HG03432 (cell line): ENCODE measurements at regions not wholly inside any gene's neighbourhood (a gene's known extent, or its start where the extent isn't known, plus 50 kb on each side); places are given as distances from the start of the nearest gene placed in this dataset.

Experiments used
- ATAC-seq: cut with Tn5 transposase; IDR thresholded peaks from one replicate; pipeline ENCODE4 v1.9.1; 2021; ENCODE audit warnings: mild to moderate bottlenecking, moderate library complexity; ENCODE audit not compliant: unreplicated experiment

- ATAC-seq = no peak
These were observed 245.0 kb downstream of the ATP23 start for GRCh38 chr12:58186401-58186800.

- ATAC-seq = no peak
These were observed 245.5 kb downstream of the ATP23 start for GRCh38 chr12:58186914-58187313.

GRCh38 chr12:58189030-58189429 lies 247.7 kb downstream of the ATP23 start:
- no peak for ATAC-seq

DNA sequence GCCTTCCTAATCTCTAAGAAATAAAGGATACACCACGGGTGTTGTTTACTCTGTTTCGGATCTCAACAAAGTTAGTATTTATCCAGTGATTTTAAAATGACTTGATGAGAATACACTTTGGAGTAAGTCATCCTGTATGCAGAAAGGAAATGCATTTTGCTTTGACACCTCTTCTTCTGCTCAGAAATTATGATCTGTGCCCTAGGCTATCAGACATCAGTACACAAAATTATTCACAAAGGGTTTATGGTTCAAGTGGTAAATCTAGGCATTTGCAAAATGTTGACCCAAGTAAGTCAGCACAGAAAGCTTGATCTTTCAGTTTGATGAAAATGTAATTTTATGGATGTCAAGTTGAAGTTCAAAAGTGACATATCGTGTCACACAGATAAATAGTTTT lies 248.5 kb downstream of the ATP23 start:
- ATAC-seq = no peak

GRCh38 chr12:58190618-58191017 lies 249.3 kb downstream of the ATP23 start:
- ATAC-seq = no peak

GRCh38 chr12:58196971-58197370 lies 255.6 kb downstream of the ATP23 start:
- no peak for ATAC-seq

GRCh38 chr12:58202933-58203718 lies 261.8 kb downstream of the ATP23 start:
- no peak for ATAC-seq

- no peak for ATAC-seq
These were observed 262.7 kb downstream of the ATP23 start for GRCh38 chr12:58204071-58204470.

- no peak for ATAC-seq
These were observed 265.5 kb downstream of the ATP23 start for GRCh38 chr12:58206876-58207275.

- no peak for ATAC-seq
These were observed 269.8 kb downstream of the ATP23 start for GRCh38 chr12:58211211-58211610.

GRCh38 chr12:58217130-58217529 lies 275.8 kb downstream of the ATP23 start:
- ATAC-seq = no peak

GRCh38 chr12:58224536-58225105 lies 283.3 kb downstream of the ATP23 start:
- no peak for ATAC-seq

DNA sequence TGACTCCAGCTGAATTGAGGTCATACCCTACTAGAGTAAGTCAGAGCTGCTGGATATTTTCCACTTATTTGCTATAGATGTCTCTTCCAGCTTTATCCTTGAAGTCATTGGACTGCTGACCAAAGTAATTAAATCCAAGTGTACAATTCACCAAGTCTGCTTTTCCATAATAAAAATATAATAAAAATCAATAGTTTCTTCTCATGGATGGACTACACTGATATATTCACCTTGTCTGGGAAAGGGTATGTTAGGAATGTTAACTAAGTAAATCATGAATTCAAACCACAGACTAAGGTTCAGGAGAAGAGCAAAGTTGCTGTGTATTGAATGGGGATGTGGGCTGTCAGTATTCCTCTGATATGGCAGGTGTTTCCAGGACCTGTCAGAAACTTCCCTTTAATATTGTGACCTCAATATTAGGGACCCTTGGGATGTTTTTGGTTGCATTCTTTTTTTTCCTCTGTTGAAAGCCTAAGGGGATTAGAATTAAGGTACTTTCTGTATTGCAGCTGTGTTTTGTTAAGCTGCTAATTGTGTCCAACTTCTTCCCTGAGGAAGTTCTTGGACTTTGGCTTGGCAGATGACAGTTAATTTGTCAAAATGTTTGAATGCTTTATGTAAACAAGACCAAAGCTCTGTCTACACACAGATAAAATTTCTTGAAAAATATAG lies 284.0 kb downstream of the ATP23 start:
- ATAC-seq = no peak

- ATAC-seq = no peak
These were observed 292.5 kb downstream of the ATP23 start for GRCh38 chr12:58233886-58234285.

GRCh38 chr12:58238411-58238810 lies 297.0 kb downstream of the ATP23 start:
- ATAC-seq = no peak

- ATAC-seq = no peak
These were observed 299.7 kb downstream of the ATP23 start for GRCh38 chr12:58241099-58241498.

- ATAC-seq = no peak
These were observed 301.6 kb downstream of the ATP23 start for GRCh38 chr12:58242796-58243630.

GRCh38 chr12:58247633-58248032 lies 306.3 kb downstream of the ATP23 start:
- no peak for ATAC-seq

GRCh38 chr12:58248599-58248998 lies 307.2 kb downstream of the ATP23 start:
- no peak for ATAC-seq

GRCh38 chr12:58249610-58250009 lies 308.2 kb downstream of the ATP23 start:
- no peak for ATAC-seq

DNA sequence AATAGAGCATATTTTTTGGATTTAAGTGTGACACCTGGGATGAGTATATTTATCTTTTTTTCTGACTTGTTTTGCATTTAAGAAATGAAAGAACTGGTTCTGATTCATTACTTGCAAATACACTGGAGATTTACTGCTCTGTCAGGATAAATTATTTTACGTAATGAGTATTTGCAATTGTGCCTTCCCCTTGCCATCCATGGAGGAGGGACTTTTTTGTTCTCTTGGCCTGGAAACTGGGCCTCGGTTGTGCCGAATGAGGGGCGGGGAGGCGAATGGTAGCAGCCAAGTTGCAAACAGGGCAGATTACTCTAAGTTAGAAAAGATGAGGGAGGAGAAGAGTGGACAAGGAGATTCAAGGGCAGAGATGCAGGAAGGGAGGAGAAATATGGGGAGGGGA lies 308.7 kb downstream of the ATP23 start:
- no peak for ATAC-seq
